GM21367 (cell line): ENCODE measurements at regions not wholly inside any gene's neighbourhood (a gene's known extent, or its start where the extent isn't known, plus 50 kb on each side); places are given as distances from the start of the nearest gene placed in this dataset.
"Not testable (repeated sequence)": the region's sequence is repeated elsewhere in the genome, so short reads cannot be mapped to it uniquely, and the experiment has no call there.

ENCODE experiments used
- ATAC-seq: cut with Tn5 transposase; IDR thresholded peaks from one replicate; pipeline ENCODE4 v1.9.1; 2021; ENCODE audit not compliant: unreplicated experiment

DNA sequence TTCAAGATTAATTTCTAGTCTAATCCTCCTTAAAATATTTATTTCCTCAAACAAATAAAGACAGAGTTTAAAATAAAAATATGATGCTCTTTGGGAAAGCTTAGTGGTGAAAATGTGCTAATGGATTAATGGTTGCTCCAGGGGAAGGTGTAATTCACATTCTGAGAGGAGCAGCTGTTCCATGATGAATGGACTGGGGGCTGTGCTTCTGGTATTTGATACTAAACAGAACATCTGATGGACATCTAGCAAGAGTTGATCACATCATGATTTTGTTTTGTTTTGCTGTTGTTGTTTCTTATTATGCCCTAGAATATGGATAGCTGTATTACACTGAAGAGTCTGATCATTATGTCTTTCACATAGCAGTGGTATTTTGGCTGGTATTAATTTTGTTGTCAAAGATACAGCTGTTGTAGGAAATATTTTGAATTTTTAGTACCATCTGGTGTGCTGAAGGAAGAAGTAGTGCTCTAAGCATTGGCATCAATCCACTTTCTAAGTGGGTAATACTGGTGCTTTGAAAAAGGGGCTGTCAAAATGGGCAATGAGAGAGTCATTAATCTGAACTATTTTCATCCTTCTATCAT is 296.4 kb downstream of the ADAMTS20 start:
- no peak for ATAC-seq

DNA sequence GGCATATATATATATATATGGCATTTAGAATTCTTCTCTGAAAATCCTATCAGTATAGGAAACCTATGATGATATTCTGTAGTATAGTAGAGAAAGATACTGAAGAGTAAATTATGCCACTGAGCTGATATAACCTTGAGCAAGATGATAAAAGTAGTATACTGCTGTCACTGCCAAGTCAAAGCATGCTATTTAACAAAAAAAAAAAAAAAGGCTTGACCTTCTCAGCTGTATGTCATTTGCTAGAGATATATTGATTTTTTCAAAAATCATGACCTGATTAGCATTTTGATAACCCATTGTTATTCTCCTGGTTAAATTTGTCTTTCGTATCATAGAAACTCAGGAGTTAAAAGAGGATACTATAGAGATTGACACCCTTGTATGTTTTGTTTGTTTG is 299.4 kb downstream of the ADAMTS20 start:
- no peak for ATAC-seq

DNA sequence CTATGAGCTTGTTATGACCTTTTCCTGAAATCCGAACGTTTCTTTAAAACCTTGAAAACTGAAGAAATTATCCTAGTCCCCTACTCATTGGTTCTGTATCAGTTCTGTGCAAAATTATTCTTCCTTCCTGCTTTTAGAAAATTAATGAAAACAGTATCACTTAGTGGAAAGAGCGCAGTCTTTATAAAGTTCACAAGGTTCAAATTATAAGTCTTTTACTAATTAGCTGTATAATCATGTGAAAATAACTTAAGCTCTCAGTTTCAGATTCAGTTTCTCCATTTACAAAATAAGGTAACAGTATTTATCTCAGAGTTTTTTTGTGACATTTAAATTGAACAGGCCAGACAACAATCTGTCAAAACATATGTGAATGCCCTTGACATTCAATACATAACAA is 306.1 kb downstream of the ADAMTS20 start:
- ATAC-seq: no peak

DNA sequence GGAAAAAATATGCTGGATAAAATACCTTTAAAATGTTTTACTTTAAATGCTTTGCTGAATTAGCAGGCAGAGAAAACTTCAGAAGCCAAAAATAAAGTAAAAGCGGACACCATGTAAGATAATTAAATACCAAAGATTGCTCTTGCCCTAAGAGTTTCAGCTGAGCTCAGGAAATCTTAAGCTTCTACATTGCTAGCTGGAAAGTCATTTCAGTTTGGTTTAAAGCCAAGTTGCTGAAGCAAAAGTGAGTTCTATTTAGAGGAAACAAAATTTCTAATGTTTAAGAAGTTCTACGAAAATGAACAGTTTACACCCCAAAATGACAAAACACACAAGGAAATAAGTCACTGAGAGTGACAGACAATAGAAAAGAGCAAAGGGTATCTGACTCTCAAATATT is 310.0 kb downstream of the ADAMTS20 start:
- ATAC-seq: no peak

DNA sequence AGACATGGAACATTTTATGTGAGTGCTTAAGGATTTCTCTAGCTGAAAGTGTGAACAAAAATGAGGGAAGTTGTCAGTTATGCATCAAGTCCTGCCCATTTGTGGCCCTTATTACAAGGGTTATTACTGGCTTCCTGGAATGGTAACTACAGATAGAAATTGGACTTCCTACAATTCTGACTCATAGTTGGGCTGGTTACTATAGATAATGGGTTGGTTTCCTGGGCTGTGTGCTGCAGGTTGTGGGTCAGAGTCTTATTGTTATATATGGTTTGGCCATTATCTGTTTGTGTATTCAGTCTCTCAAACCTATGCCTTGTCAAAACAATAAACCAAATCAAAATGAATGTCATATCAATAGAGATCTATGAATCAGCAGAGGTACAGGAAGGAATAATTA is 313.7 kb downstream of the ADAMTS20 start:
- ATAC-seq: no peak

DNA sequence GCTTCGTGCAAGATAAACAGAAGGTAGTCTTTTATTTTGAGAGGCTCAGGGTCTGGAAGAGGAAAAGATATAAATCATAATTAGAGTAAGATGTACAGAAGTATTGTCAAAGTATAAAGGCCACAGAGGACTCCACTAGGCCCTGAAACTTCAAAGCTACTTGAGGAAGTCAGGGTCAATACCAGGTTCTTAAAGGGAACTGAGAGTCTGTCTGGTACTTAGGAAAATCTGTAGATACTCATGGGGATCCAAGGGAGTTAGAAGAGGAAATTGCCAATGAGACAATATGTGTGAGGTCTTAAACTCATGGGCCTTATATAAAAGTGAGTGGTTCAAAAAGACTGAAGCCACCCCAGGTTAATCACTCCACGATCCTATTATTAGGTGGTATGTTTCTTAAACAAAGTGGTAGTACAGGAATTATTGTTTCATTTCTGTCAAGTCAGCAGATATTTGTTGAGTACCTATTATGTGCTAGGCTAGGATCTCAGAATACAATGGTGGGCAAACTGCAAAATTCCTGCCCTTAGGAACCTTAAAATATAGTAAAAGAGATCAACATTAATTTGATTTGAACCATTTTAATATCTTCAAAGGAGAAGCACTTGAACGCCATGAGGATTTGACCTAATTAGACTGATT is 314.6 kb downstream of the ADAMTS20 start:
- no peak for ATAC-seq

DNA sequence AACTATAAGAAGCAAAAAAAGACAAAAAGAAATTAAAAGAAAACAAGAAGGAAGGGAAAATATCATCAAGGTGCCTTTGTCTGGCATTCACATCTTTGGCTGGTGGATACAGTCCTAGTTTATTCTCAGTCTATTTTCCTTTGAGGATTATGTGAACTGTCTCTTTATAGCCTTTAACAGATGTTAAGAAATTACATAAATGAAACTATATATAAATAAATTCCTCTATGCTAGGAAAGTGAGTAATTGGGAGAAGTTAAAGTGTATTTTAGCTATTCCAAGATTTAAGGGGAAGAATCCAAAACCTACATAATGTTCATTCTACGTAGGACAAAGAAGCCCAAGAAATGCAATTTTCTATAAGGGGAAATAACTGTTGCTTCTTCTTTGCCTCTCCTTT is 316.3 kb downstream of the ADAMTS20 start:
- ATAC-seq: no peak

DNA sequence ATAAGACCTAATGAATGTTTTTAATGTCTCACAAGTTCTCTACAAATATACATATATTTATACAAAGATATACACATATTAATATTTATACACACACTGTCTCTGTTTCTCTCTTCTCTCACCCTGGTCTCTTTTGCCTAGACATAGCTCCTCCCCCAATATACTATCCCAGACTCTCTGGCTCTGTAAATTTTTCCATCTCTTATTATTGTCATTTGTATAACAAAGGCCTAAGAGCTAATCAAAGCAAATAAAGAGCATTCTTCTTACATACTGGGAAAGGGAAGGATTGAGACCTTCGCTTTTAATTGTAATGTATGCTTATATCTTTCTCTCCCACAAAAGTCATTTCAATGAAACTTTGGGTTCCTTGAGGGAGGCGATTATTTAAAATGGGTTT is 318.1 kb downstream of the ADAMTS20 start:
- no peak for ATAC-seq

DNA sequence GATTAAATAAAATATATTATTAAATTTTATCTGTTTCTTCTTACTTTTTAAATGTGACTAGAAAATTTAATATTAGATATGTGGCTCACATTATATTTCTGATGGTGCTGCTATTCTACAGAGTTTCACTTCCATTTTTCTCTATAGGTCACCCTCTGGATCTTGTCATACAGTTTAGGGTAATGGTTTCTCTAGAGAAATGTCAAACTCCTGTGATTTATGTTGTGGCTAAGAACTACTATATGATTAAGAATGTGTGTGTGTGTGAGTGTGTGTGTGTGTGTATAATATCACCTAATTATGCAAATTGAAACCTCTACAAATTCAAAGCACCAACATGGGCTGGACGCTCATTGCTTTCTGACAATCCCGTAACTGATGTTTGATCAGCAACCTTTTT is 325.9 kb downstream of the ADAMTS20 start:
- ATAC-seq: no peak

DNA sequence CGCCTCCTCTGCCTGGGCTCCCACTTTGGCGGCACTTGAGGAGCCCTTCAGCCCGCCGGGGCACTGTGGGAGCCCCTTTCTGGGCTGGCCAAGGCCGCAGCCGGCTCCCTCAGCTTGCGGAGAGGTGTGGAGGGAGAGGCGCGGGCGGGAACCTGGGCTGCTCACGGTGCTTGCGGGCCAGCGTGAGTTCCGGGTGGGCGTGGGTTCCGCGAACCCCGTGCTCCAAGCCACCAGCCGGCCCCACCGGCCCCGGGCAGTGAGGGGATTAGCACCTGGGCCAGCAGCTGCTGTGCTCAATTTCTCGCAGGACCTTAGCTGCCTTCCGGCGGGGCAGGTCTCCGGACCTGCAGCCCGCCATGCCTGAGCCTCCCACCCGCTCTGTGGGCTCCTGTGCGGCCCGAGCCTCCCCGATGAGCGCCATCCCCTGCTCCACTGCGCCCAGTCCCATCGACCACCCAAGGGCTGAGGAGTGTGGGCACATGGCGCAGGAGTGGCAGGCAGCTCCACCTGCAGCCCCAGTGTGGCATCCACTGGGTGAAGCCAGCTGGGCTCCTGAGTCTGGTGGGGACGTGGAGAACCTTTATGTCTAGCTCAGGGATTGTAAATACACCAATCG is 327.7 kb downstream of the ADAMTS20 start:
- ATAC-seq: not testable (repeated sequence)

DNA sequence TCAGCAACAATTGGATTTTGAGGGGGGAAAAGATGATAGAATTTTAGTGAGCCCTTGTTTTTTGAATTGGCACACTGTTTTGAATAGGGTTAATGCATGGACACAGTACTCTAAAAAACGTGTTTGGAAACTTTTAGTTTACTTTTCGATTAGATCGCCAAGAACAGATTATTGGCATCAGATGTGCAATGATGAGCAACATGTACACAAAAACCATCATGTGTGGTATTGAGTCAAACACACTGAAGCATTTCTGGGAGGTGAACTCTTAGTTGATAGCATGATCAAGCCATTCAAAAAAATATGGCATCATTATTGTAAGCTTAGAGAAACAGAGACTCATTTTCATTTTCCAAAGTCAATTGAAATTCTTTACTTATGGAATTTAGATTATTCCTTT is 329.2 kb downstream of the ADAMTS20 start:
- no peak for ATAC-seq

DNA sequence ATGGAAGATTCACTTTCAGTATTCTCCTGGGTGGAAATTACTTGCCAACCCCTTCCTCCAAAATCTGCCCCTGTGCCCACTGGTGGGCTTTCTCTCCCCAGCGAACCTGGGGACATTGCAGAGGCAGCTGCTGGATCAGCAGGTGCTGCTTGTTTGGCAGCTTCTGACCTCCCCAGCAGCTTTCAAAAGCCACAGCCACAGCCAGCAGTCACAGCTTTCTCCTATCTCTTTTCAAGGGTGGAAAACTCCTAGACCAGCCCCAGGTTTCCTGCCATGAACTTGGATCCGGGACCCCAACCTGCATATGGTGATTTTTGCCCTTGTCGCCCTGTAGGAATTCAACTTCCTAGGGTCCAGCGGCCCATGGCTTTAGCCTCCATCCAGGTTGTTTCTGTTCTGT is 330.8 kb downstream of the ADAMTS20 start:
- no peak for ATAC-seq

DNA sequence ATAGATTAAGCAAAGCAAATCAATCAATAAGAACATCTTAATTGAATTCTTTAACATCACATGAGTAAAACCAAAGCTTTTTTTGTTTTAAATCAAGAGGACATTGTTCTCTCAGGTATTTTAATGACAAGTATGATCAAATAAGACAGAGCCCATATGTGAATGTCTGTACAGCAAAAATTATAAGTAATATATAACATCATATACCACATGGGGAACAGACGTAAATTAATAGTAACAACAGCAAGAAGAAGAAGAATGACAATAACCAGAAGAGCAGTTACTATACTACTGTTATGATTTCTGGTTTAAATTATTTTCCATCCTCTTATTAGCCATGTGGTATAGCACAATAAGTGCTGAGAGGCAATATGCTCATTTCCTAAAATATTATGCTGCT is 335.5 kb downstream of the ADAMTS20 start:
- ATAC-seq: no peak

DNA sequence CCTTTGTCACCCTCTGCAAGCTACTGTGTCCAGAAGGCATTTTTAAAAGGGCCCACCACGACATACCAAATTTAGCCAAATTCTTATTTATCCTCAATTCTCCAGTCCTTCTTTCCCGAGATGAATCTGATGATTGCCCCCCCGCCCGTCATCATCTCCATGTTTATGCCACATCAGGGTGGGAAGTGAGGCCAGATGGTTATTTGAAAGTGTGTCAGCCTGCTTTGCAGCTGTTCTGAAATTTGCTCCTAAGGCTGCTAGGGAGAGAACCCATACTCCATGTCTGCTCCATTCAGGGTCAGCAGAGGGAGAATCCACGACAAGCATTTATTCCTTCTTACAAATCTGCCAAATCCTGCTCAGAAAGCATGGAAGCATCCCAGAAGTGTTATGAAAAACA is 337.8 kb downstream of the ADAMTS20 start:
- no peak for ATAC-seq

DNA sequence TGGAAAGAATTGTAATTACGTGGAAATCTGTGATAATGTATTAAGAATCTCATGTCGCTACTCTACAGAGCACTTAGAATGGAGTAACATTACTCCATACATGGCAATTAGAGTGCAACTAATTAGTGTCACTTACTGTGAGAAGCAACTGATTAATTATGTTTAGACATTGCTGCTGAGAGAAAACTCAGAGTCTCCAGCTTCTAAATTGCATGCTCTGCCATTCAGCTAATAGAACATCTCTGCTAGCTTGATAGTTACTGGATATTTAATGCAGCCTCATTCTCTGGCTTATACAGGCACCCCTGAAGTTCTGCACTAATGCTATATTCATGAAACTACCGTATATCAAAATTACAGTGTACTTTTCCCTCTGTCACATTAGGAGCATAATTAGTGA is 338.4 kb downstream of the ADAMTS20 start:
- ATAC-seq: no peak

DNA sequence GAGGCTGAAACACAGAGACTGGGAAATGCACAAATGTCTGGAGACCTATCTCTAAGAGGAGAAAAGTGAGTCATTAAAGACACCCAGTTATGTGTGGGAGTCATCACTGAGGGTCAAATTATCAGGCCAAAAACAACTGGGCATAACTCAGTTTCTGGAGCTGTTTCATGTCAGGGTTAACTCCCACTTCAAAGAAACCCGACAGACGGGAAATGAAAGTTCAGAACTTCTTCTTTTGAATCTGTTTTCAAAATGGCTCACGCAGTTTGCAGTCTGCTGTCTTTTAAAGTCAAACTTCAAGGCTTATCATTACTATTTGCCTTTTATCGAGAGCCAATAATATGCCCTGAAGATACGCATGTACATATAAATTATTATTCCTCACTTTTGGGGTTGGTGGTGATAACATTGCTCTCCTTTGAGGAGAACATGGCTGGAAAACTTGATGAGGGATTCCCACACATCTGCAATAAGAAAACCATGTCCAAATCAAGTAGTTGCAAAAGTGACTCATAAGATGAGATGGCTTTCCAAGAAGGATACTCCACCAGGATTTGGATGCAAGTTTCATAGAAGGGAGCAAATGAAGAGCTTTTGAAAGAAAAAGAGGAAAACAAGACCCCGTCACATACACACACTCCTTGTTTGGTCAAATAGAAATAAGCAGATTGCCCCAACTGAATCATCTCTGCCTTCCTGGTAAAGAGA is 341.4 kb downstream of the ADAMTS20 start:
- ATAC-seq: peak; percentile 94

DNA sequence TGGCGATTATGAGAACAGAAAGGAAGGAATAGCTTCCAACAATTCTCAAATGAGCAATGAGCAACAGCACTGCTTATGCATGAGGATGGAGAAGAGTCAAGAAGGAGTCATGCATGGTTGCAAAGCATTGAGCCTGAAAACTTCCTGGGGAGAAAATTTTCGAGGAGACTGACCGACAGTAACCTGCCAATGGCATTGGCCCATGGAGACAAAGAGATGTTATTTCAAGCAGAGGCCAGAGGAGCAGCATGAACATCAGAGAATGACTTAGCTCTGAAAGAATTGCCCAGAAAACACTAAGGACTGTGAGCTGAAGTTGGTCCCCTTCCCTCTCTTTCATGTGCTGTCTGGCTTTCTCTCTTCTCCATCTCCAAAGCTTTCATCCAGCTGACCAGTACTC is 343.4 kb downstream of the ADAMTS20 start:
- no peak for ATAC-seq

DNA sequence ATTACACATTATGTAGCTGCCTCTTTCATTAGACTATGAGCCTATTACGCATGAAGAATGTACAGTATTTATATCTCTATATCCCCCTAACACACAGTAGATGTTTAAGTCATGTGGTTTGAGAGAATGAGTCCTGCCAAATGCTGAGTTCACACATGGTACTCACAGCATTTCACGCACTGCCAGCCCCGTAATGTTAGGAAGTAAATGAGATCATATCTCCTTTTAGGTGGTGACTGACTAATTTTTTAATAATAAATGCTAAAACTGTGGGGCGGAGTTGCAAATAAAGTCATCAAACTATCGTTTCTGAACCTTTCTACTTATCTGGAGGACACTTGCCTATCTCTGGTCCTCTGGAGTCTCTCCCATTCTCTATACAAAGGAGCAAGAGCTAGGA is 343.8 kb downstream of the ADAMTS20 start:
- ATAC-seq: no peak

DNA sequence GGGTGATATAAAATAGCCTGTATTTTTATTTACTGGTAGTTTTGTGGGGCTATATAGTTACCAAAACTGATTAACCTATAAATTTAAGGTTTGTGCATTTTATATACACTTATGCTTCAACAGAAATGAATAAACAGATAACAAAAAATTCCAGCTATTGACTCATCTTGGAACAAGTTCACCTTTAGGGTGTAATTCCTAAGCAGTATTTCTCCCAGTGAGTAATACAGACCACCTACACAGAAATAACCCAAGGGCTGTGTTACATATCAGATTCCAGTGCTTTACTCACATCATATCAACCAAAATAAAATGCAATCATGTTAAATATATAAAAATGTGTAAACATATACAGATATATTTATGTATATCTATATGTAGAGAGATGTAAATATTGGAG is 345.6 kb downstream of the ADAMTS20 start:
- no peak for ATAC-seq

DNA sequence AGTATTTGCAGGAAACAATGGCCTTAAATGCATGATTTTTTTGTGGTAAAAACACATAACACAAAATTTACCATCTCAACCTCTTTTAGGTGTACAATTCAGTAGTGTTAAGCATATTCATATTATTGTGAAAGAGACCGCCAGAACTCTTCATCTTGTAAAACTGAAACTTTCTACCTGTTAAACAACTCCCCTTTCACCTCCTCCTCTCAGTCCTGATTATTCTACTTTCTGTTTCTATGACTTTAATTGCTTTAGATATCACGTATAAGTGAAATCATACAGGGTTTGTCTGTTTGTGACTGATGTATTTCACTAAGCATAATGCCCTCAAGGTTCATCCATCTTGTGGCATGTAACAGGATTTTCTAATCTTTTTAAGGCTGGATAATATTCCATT is 353.4 kb downstream of the ADAMTS20 start:
- ATAC-seq: no peak

DNA sequence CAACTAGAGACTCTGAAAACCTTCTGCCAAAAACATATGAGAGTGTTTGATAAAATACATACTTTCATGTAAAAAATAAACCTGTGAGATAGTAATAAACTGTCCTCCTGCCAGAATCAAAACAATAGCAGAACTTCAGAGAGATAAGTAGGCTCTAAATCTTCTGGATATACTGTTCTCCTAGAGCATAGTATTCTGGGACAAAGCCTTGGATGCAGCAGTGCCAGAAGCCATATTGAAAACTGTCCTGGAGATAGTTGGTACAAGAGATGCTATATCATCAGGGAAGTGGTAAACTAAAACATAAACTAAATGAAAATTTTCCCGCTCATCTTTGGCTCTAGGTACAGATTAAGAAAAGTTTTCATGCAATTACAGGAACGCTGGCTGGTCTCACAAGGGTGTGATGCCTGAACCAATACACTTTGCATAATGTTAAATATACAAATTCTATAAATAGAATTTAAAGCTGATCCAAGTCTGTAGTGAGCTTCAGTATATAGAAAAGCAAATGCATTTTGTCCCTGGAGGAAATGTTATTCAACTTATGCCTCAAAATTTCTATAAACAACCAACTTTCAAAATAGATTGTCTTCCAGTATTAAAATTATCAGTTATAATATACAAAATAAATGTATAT is 355.6 kb downstream of the ADAMTS20 start:
- no peak for ATAC-seq

DNA sequence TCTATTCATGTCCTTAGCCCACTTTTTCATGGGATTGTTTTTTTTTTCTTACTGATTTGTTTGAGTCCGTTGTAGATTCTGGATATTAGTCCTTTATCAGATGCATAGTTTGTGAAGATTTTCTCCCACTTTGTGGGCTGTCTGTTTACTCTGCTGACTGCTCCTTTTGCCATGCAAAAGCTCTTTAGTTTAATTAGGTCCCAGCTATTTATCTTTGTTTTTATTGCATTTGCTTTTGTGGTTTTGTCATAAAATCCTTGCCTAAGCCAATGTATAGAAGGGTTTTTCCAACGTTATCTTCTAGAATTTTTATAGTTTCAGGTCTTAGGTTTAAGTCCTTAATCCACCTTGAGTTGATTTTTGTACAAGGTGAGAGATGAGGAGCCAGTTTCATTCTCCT is 358.9 kb downstream of the ADAMTS20 start:
- not testable (repeated sequence) for ATAC-seq
